HK-2 (cell line): ENCODE measurements at regions not wholly inside any gene's neighbourhood (a gene's known extent, or its start where the extent isn't known, plus 50 kb on each side); places are given as distances from the start of the nearest gene placed in this dataset.

ENCODE experiments used
- DNase-seq: peaks from one replicate; pipeline ENCODE4 v3.0.0-alpha.2; 2018; ENCODE audit not compliant: unreplicated experiment

DNA sequence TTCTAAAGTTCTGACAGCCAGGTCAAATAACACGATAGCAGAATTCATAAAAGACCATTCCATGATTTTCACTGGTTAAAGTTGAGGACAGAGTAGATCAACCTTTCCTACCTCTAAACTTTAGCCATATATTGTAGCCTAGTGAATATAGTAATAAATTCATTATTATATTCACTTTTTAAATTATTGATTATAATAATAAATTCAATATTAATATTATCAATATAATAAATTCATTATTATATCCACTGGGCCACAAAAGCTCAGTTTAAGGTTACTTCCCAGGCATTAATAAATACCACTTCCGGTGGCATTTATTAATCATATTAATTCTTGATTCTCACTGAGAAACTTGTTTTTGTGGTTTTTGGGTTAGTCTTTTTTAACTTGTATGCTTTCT lies 85.7 kb upstream of the GPC6 start:
- DNase-seq, result no peak

GRCh38 chr13:93144031-93144430 lies 82.6 kb upstream of the GPC6 start:
- DNase-seq, result no peak

DNA sequence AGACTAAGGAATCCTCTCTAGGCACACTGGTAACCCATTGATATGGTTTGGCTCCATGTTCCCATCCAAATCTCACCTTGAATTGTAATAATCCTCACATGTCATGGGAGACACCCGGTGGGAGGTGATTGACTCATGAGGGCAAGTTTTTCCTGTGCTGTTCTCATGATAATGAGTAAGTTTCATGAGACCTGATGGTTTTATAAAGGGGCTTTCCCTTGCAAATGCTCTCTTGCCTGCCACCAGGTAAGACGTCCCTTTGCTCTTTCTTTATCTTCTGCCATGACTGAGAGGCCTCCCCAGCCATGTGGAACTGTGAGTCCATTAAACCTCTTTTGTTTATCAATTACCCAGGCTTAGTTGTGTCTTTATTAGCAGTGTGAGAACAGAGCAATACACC lies 81.4 kb upstream of the GPC6 start:
- DNase-seq, result no peak

- no peak for DNase-seq
Observed at GRCh38 chr13:93146584-93147297, 79.9 kb upstream of the GPC6 start.

DNA sequence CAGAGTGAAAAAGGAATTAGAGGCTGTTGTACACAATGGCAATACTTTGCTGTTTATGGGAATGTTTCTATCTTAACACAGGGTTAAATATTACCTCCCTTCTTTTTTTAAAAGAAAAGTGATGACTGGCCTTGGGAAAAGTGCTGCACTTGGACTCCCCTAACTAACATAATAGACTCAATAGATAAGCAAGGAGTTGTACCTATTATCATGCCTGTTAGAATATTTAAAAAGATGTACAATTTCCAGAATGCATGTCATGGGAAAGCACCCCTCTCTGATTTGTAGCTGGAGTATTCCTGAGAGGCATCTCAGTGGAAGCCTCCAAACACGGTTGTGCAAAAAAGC lies 79.3 kb upstream of the GPC6 start:
- no peak for DNase-seq

- no peak for DNase-seq
Observed at GRCh38 chr13:93147946-93148345, 78.7 kb upstream of the GPC6 start.

GRCh38 chr13:93151277-93151676 lies 75.3 kb upstream of the GPC6 start:
- DNase-seq, result no peak

DNA sequence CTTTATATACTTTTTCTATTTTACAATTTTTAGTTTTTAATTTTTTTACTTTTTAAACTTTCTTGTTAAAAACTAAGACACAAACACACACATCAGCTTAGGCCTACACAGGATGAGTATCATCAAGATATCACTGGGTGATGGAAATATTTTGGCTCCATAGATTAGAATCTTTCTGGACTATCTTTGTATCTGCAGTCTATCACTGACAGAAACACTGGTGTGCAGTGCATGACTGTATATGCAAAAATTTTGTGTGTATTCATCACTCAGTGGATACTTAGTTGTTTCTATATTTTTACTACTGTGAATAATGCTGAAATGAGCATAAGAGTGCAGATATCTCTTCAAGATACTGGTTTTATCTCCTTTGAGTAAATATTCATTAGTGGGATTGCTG lies 68.0 kb upstream of the GPC6 start:
- no peak for DNase-seq

- peak; percentile 37 for DNase-seq
Observed at GRCh38 chr13:93169980-93170379, 56.6 kb upstream of the GPC6 start.

DNA sequence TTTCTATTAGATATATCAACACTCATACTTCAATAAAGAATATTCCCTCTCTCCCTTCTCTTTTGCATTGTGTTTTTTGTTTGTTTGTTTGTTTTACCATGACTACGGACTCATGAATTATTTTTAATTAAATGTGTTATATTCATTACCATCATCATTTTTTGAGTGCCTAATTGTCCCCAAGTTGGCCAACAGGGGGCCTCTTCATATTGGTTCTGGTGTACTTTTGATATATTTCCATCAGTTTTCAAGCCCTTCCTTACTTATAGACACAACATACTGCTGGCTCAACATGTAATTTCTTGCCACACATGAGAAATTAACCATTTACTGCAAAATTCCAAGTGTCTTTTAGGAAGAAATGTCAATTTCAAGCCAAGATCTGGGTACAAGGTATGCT lies 54.5 kb upstream of the GPC6 start:
- DNase-seq, result no peak

GRCh38 chr13:93173654-93174053 lies 53.0 kb upstream of the GPC6 start:
- DNase-seq, result no peak

GRCh38 chr13:93174260-93174659 lies 52.3 kb upstream of the GPC6 start:
- no peak for DNase-seq
